SK-N-SH (cell line): ENCODE measurements at regions not wholly inside any gene's neighbourhood (a gene's known extent, or its start where the extent isn't known, plus 50 kb on each side); places are given as distances from the start of the nearest gene placed in this dataset.

ENCODE experiments used
- EP300 ChIP-seq, 2 experiments: IDR thresholded peaks; 2 replicates each; pipeline versions ENCODE4 v1.4.0 to v1.6.1; 2012; ENCODE audit warnings: borderline replicate concordance in 1 of 2, low read depth in 1 of 2, low read length in 1 of 2
- POLR2AphosphoS5 ChIP-seq: IDR thresholded peaks from 2 replicates; pipeline ENCODE4 v1.6.1; 2012; ENCODE audit warnings: low read depth, low read length
- SIN3A ChIP-seq: IDR thresholded peaks from 2 replicates; pipeline ENCODE4 v1.6.1; 2012; ENCODE audit warnings: low read depth, mild to moderate bottlenecking, low read length, moderate library complexity, borderline replicate concordance
- TEAD4 ChIP-seq: IDR thresholded peaks from 2 replicates; pipeline ENCODE4 v1.4.0; 2012; ENCODE audit warnings: mild to moderate bottlenecking, borderline replicate concordance; ENCODE audit not compliant: insufficient read depth
- YY1 ChIP-seq: IDR thresholded peaks from 2 replicates; pipeline ENCODE4 v1.4.0; 2012; ENCODE audit warnings: low read depth, mild to moderate bottlenecking
- TF ChIP-seq, protein P1 (sequence below): fragments of 200-600 bp; sonication (generic); IDR thresholded peaks from 2 replicates; pipeline ENCODE4 v1.6.1; 2017; ENCODE audit warnings: antibody characterized with exemption, mild to moderate bottlenecking, moderate library complexity
- TF ChIP-seq, protein P2 (sequence below): fragments of 150-350 bp; IDR thresholded peaks from 2 replicates; pipeline ENCODE4 v1.6.1; 2017; ENCODE audit warnings: antibody characterized with exemption, low read length, low read depth, borderline replicate concordance
- TF ChIP-seq, protein P3 (sequence below): IDR thresholded peaks from 2 replicates; pipeline ENCODE4 v1.4.0; 2012; ENCODE audit warnings: low read depth
- TF ChIP-seq, protein P4 (sequence below): fragments of 150-350 bp; IDR thresholded peaks from 2 replicates; pipeline ENCODE4 v1.6.1; 2016; ENCODE audit warnings: mild to moderate bottlenecking, low read depth, low read length

DNA sequence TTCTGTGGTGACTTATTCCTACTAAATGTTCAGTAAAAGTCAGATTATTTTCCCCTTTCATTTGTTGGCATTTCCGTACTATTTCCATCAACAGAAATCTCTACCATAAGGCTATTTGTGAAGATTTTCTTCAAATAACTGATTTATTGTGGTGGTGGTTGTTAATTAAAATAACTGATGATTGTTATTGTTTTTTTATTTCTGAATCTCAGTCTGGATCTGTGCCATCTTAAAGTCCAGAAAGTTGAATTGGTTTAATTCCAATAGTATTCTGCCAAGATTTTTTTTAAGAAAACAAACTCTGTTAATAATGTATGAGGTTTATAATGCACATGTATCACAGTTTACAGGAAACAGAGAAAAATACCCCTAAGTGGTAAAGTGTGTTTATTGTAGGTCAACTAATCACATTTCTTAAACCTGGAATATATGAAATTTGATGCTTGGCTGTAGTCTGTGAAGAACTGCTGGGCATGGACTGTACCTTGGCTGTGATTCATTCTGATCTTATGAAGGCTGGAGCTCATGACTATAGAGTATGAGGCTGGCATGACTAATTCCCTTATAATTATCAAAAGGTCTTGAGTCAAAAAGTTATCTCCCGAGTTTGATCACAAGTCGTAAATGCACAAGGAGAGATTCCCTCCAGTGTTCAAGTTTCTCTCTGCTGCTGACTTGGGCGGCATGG is 134.2 kb upstream of the RND3 start:
- TF ChIP-seq, protein P1, sequence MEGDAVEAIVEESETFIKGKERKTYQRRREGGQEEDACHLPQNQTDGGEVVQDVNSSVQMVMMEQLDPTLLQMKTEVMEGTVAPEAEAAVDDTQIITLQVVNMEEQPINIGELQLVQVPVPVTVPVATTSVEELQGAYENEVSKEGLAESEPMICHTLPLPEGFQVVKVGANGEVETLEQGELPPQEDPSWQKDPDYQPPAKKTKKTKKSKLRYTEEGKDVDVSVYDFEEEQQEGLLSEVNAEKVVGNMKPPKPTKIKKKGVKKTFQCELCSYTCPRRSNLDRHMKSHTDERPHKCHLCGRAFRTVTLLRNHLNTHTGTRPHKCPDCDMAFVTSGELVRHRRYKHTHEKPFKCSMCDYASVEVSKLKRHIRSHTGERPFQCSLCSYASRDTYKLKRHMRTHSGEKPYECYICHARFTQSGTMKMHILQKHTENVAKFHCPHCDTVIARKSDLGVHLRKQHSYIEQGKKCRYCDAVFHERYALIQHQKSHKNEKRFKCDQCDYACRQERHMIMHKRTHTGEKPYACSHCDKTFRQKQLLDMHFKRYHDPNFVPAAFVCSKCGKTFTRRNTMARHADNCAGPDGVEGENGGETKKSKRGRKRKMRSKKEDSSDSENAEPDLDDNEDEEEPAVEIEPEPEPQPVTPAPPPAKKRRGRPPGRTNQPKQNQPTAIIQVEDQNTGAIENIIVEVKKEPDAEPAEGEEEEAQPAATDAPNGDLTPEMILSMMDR, result no peak
- TF ChIP-seq, protein P2, sequence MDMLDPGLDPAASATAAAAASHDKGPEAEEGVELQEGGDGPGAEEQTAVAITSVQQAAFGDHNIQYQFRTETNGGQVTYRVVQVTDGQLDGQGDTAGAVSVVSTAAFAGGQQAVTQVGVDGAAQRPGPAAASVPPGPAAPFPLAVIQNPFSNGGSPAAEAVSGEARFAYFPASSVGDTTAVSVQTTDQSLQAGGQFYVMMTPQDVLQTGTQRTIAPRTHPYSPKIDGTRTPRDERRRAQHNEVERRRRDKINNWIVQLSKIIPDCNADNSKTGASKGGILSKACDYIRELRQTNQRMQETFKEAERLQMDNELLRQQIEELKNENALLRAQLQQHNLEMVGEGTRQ, result no peak
- TF ChIP-seq POLR2AphosphoS5 (no peak), SIN3A (no peak), TEAD4 (0 out of 2 replicates have a peak, but pooled peaks have one; percentile 35), EP300 (IDR thresholded peaks at IDR 0.05; ENCODE audit: borderline replicate concordance in 1 of 2, low read depth in 1 of 2, low read length in 1 of 2) (peak; percentile 14 to 69; a peak in 2 of 4 replicates), YY1 (no peak)
- TF ChIP-seq, protein P3, sequence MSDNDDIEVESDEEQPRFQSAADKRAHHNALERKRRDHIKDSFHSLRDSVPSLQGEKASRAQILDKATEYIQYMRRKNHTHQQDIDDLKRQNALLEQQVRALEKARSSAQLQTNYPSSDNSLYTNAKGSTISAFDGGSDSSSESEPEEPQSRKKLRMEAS, result peak; percentile 50
- TF ChIP-seq, protein P4, sequence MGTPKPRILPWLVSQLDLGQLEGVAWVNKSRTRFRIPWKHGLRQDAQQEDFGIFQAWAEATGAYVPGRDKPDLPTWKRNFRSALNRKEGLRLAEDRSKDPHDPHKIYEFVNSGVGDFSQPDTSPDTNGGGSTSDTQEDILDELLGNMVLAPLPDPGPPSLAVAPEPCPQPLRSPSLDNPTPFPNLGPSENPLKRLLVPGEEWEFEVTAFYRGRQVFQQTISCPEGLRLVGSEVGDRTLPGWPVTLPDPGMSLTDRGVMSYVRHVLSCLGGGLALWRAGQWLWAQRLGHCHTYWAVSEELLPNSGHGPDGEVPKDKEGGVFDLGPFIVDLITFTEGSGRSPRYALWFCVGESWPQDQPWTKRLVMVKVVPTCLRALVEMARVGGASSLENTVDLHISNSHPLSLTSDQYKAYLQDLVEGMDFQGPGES, result no peak
